ENCODE measurements at regions not wholly inside any gene's neighbourhood (a gene's known extent, or its start where the extent isn't known, plus 50 kb on each side); places are given as distances from the start of the nearest gene placed in this dataset.

GRCh38 chr15:46865155-46865554 lies 852.1 kb upstream of the SEMA6D start:
- TF ChIP-seq RNF2 (IDR thresholded peaks at IDR 0.05; ENCODE audit: borderline replicate concordance, low read depth) (no peak), PHF8 (IDR thresholded peaks at IDR 0.05; ENCODE audit: borderline replicate concordance, low read depth) (no peak), RFX5 (IDR thresholded peaks at IDR 0.05) (no peak), HEYL (CRISPR knock-in tag; IDR thresholded peaks at IDR 0.05) (no peak), JUN (IDR thresholded peaks at IDR 0.05) (no peak), PBX3 (IDR thresholded peaks at IDR 0.05) (no peak), KDM5A (IDR thresholded peaks at IDR 0.05) (no peak)
- FAIRE-seq (no peak), ATAC-seq (no peak), DNase-seq (ENCODE audit: low read depth in 1 of 2, low spot score in 1 of 2) (no peak)
- WGBS (ENCODE audit: missing lambda C conversion rate), result 8% methylated on average over 6 of the region's 6 CpGs
- ChIA-PET CTCF (no interaction called here), POLR2A (no interaction called here)
- Histone ChIP-seq H3K9me3 (no peaks in the 10 kb centered on the region), H3K27ac (no peak overlapping the region), H3K4me3 (no peak overlapping the region), H3K4me1 (no peaks in the 10 kb centered on the region), H3K4me2 (no peak overlapping the region)

GRCh38 chr15:46872286-46872980 lies 844.9 kb upstream of the SEMA6D start:
- H3K27ac ChIP-seq, result no peak overlapping the region
- H3K4me2 ChIP-seq, result no peak overlapping the region
- DNase-seq (ENCODE audit: low read depth in 1 of 2, low spot score in 1 of 2) (no peak), FAIRE-seq (no peak), ATAC-seq (no peak)
- H3K9me3 ChIP-seq, result no peaks in the 10 kb centered on the region
- POLR2A ChIA-PET, result no interaction called here
- WGBS (ENCODE audit: missing lambda C conversion rate), result 27% methylated on average over 5 of the region's 5 CpGs
- TF ChIP-seq JUN (IDR thresholded peaks at IDR 0.05), result no peak
- no peak for TF ChIP-seq ZC3H11A (IDR thresholded peaks at IDR 0.05)
- TF ChIP-seq MAX (IDR thresholded peaks at IDR 0.05), result no peak
- no peak for TF ChIP-seq SREBF2 (IDR thresholded peaks at IDR 0.05)
- no peak for TF ChIP-seq SMC3 (IDR thresholded peaks at IDR 0.05)
- TF ChIP-seq POLR2AphosphoS2 (conservative IDR thresholded peaks at IDR 0.05; ENCODE audit: low read length), result no peak
- TF ChIP-seq ZNF302 (CRISPR knock-in tag; IDR thresholded peaks at IDR 0.05), result no peak
- TF ChIP-seq EHMT2 (IDR thresholded peaks at IDR 0.05; ENCODE audit: low read depth), result no peak
- TF ChIP-seq BHLHE40 (IDR thresholded peaks at IDR 0.05; ENCODE audit: low read depth, low read length), result no peak
- no peak for TF ChIP-seq POLR2A (IDR thresholded peaks at IDR 0.05; ENCODE audit: low read length)
- TF ChIP-seq RNF2 (IDR thresholded peaks at IDR 0.05; ENCODE audit: borderline replicate concordance, low read depth), result no peak
- TF ChIP-seq PHF8 (IDR thresholded peaks at IDR 0.05; ENCODE audit: borderline replicate concordance, low read depth), result no peak
- no peak for TF ChIP-seq HMGXB4 (CRISPR knock-in tag; IDR thresholded peaks at IDR 0.05; ENCODE audit: borderline replicate concordance)
- no peak for TF ChIP-seq REST (IDR thresholded peaks at IDR 0.05)
- TF ChIP-seq EHF (CRISPR knock-in tag; IDR thresholded peaks at IDR 0.05), result no peak
- no peak for TF ChIP-seq NPAS2 (CRISPR knock-in tag; IDR thresholded peaks at IDR 0.05; ENCODE audit: borderline replicate concordance)
- no peak overlapping the region for H3K4me3 ChIP-seq
- CTCF ChIA-PET, result no interaction called here
- H3K4me1 ChIP-seq, result no peaks in the 10 kb centered on the region

All from A549 (cell line).